ENCODE measurements at regions not wholly inside any gene's neighbourhood (a gene's known extent, or its start where the extent isn't known, plus 50 kb on each side); places are given as distances from the start of the nearest gene placed in this dataset.

- no peak for TF ChIP-seq CTCF (IDR thresholded peaks at IDR 0.05)
- no peak for TF ChIP-seq HDAC2 (IDR thresholded peaks at IDR 0.05)
Observed at GRCh38 chr2:15864176-15864769, 76.1 kb upstream of the MYCN start.

Measured in A549 (cell line).